ENCODE measurements at regions not wholly inside any gene's neighbourhood (a gene's known extent, or its start where the extent isn't known, plus 50 kb on each side); places are given as distances from the start of the nearest gene placed in this dataset.

DNA sequence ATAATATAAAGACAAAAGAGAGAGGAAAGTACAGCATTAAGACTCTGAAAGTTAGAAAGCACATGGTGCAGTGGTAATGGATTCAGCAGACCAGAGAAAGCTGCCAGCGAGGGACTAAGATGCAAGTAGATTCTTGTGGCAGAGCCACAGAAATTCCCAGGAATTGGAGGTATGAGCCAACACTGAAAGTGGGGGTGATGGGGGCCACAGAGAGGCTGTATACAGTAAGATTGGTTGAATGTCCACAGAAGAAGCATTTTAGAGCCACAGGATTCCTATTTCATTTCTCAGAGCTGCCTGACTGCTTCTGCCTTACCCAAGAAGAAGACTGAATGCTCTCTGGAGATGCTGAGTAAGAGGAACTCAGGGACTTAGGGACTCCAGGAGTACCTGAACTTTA, 295.0 kb downstream of the LMO7 start:
- Mint-ChIP-seq H3K4me1 (ENCODE audit: low read depth) (peaks cover 14% of the 10 kb centered on the region), H3K27ac (no peak overlapping the region), H3K4me3 (no peak overlapping the region), H3K36me3 (ENCODE audit: low read depth) (no peaks in the 10 kb centered on the region), H3K27me3 (ENCODE audit: insufficient read depth) (peaks cover 7% of the 10 kb centered on the region; the same call in 1 of the 2 replicates), H3K9me3 (no peaks in the 10 kb centered on the region)
- DNase-seq = peak; percentile 11
- TF ChIP-seq, protein P1, sequence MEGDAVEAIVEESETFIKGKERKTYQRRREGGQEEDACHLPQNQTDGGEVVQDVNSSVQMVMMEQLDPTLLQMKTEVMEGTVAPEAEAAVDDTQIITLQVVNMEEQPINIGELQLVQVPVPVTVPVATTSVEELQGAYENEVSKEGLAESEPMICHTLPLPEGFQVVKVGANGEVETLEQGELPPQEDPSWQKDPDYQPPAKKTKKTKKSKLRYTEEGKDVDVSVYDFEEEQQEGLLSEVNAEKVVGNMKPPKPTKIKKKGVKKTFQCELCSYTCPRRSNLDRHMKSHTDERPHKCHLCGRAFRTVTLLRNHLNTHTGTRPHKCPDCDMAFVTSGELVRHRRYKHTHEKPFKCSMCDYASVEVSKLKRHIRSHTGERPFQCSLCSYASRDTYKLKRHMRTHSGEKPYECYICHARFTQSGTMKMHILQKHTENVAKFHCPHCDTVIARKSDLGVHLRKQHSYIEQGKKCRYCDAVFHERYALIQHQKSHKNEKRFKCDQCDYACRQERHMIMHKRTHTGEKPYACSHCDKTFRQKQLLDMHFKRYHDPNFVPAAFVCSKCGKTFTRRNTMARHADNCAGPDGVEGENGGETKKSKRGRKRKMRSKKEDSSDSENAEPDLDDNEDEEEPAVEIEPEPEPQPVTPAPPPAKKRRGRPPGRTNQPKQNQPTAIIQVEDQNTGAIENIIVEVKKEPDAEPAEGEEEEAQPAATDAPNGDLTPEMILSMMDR (IDR thresholded peaks at IDR 0.05) = no peak

DNA sequence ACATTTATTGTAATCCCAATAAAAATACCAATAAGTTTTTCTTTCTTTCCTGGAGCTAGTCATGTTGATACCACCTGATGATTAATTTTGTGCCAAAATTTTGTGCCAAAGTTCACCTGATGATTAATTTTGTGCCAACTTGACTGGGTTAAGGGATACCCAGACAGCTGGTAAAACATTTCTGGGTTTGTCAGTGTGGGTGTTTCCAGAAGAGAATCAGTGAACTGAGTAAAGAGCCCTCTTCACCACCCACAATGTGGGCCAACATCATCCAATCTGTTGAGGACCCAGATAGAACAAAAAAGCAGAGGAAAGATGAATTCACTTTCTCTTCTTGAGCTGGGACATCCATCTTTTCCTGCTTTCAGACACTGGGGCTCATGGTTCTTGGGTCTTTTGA, 292.9 kb downstream of the LMO7 start:
- peaks cover 7% of the 10 kb centered on the region; the same call in 1 of the 2 replicates for H3K27me3 Mint-ChIP-seq (ENCODE audit: insufficient read depth)
- H3K9me3 Mint-ChIP-seq = no peaks in the 10 kb centered on the region
- no peak overlapping the region for H3K27ac Mint-ChIP-seq
- no peaks in the 10 kb centered on the region for H3K36me3 Mint-ChIP-seq (ENCODE audit: low read depth)
- TF ChIP-seq, protein P1 (IDR thresholded peaks at IDR 0.05) = no peak
- no peak overlapping the region for H3K4me3 Mint-ChIP-seq
- DNase-seq = no peak
- H3K4me1 Mint-ChIP-seq (ENCODE audit: low read depth) = no peaks in the 10 kb centered on the region

DNA sequence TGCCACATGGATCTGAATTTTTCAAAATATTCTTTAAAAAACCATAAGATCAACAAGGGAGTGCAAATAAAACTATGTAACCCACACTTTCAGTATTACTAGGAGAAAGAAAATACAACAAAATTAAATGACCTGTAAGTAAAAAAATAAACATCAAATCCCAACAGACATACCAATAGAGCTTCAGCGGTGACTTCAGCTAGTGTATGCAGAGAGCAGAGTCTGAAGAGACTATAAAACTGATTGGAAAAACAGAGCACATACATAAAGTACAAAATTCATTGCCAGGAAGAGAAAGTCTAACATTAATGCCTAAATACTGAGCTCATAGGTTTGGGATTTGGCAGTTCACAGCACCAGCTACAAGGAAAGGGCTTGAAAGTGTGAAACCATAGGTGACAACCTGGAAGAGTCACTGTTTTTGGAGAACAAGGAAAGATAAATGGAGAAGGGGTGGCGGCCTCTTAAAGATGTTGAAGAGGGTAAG, 291.1 kb downstream of the LMO7 start:
- peaks cover 7% of the 10 kb centered on the region for H3K27me3 Mint-ChIP-seq (ENCODE audit: insufficient read depth)
- no peaks in the 10 kb centered on the region for H3K4me1 Mint-ChIP-seq (ENCODE audit: low read depth)
- no peaks in the 10 kb centered on the region for H3K36me3 Mint-ChIP-seq (ENCODE audit: low read depth)
- no peak for DNase-seq
- H3K9me3 Mint-ChIP-seq = no peaks in the 10 kb centered on the region
- TF ChIP-seq, protein P1 (IDR thresholded peaks at IDR 0.05) = no peak
- no peak overlapping the region for H3K4me3 Mint-ChIP-seq
- H3K27ac Mint-ChIP-seq = no peak overlapping the region

DNA sequence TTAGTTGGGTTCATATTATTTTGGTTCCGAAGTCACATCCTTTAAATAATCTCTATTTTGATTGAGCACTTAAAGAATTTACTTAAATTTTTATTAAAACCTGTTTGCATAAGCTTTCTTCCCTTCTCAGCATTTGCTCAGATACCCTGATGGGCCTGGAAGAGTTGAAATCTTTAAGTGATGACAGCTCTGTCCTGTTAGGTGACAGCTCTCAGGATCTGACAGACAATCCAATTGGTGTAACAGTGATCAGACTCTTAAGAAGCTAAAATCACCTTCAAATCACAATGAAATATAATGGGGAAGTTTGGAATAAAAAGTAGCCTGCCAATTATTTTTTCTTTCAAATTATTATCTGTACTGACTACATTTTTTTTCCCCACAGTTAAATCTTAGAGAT, 284.4 kb downstream of the LMO7 start:
- Mint-ChIP-seq H3K4me3 (no peak overlapping the region), H3K27me3 (ENCODE audit: insufficient read depth) (peaks cover 3% of the 10 kb centered on the region), H3K36me3 (ENCODE audit: low read depth) (no peaks in the 10 kb centered on the region), H3K4me1 (ENCODE audit: low read depth) (no peaks in the 10 kb centered on the region), H3K9me3 (no peaks in the 10 kb centered on the region), H3K27ac (no peak overlapping the region)
- TF ChIP-seq, protein P1 (IDR thresholded peaks at IDR 0.05) = no peak
- DNase-seq = no peak

DNA sequence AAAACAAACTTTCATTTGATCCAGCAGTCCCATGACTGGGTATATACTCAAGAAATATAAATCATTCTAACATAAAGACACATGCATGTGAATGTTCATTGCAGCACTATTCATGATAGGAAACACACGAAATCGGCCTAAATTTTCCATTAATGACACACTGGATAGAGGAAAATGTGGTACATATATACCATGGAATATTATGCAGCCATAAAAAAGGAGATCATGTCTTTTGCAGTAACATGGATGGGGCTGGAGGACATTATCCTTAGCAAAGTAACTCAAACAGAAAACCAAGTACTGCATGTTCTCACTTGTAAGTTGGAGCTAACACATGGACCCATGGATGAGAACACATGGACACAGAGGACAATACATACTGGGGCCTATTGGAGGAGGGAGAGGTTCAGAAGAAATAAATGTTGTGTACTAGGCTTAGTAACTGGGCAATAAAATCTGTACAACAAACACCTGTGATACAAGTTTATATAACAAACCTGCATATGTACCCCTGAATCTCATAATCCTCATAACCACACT, 283.6 kb downstream of the LMO7 start:
- Mint-ChIP-seq H3K27me3 (ENCODE audit: insufficient read depth) (peaks cover 3% of the 10 kb centered on the region), H3K4me3 (no peak overlapping the region), H3K9me3 (no peaks in the 10 kb centered on the region), H3K27ac (no peak overlapping the region), H3K36me3 (ENCODE audit: low read depth) (no peaks in the 10 kb centered on the region), H3K4me1 (ENCODE audit: low read depth) (no peaks in the 10 kb centered on the region)
- no peak for DNase-seq
- TF ChIP-seq, protein P1 (IDR thresholded peaks at IDR 0.05) = no peak
